ENCODE measurements at regions not wholly inside any gene's neighbourhood (a gene's known extent, or its start where the extent isn't known, plus 50 kb on each side); places are given as distances from the start of the nearest gene placed in this dataset.
A peak's percentile ranks its signal among the peaks of the same experiment; 100 is the strongest.

- peaks cover 5% of the 10 kb centered on the region for H3K27me3 ChIP-seq (ENCODE audit: insufficient read depth, low read length, poor library complexity)
- H3K9ac ChIP-seq (ENCODE audit: low read length) = no peak overlapping the region
- H3K23ac ChIP-seq (ENCODE audit: low read length) = no peak overlapping the region
- no peak overlapping the region for H2BK120ac ChIP-seq (ENCODE audit: low read depth, low read length)
- H3K79me1 ChIP-seq (ENCODE audit: low read length) = no peaks in the 10 kb centered on the region
- H2AK5ac ChIP-seq (ENCODE audit: low read length) = no peak overlapping the region
- H2BK5ac ChIP-seq (ENCODE audit: low read length) = no peak overlapping the region
- no peak overlapping the region for H3K4me2 ChIP-seq (ENCODE audit: low read length)
- H3K56ac ChIP-seq (ENCODE audit: low read length) = no peak overlapping the region
- H3K4me3 ChIP-seq (ENCODE audit: low read length) = no peak overlapping the region
- no peak overlapping the region for H3K27ac ChIP-seq (ENCODE audit: low read depth, low read length)
- WGBS (ENCODE audit: extremely low coverage, insufficient coverage, low lambda C conversion rate) = no CpG with 5 or more reads among the region's 4 CpGs
- no peak overlapping the region for H3K4ac ChIP-seq (ENCODE audit: low read depth, low read length)
- H3K36me3 ChIP-seq (ENCODE audit: control insufficient read depth, insufficient read depth, low read length) = no peaks in the 10 kb centered on the region
- no peak overlapping the region for H4K5ac ChIP-seq (ENCODE audit: low read length)
- H4K8ac ChIP-seq (ENCODE audit: low read depth, low read length) = no peak overlapping the region
- H3K18ac ChIP-seq (ENCODE audit: low read length) = no peak overlapping the region
- no peak for DNase-seq
- no peak overlapping the region for H2BK15ac ChIP-seq (replicated peaks; ENCODE audit: low read depth)
- H3K4me1 ChIP-seq (ENCODE audit: control insufficient read depth, low read depth, low read length) = no peaks in the 10 kb centered on the region
- H3K79me2 ChIP-seq (ENCODE audit: control insufficient read depth, insufficient read depth, low read length) = no peaks in the 10 kb centered on the region
Measured at GRCh38 chr1:39085174-39085573, 59.0 kb downstream of the NDUFS5 start.

DNA sequence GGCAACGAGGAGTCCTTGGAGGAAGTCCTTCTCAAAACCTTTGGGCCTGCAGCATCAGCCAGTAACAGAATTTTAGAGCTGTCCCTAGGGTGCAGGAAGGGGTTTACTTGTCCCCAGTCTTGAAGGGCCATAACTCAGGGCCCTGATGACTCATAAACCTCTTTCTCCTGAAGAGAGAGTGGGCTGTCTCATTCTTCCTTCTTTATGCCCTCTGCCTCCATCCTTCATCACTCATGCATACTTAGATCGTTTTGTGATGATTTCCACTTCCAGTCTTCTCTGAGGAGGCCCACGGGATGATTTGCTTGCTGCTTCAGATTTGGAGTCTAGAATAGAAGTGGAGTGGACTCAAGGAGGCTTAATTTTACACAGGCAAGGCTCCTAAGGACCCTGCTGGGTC is 60.2 kb downstream of the NDUFS5 start:
- Histone ChIP-seq H3K79me2 (ENCODE audit: control insufficient read depth, insufficient read depth, low read length) (no peaks in the 10 kb centered on the region), H3K9ac (ENCODE audit: low read length) (no peak overlapping the region), H2BK15ac (replicated peaks; ENCODE audit: low read depth) (no peak overlapping the region), H2BK5ac (ENCODE audit: low read length) (no peak overlapping the region), H3K56ac (ENCODE audit: low read length) (no peak overlapping the region), H3K4me2 (ENCODE audit: low read length) (no peak overlapping the region), H3K27me3 (ENCODE audit: insufficient read depth, low read length, poor library complexity) (peaks cover 2% of the 10 kb centered on the region), H3K18ac (ENCODE audit: low read length) (no peak overlapping the region), H3K79me1 (ENCODE audit: low read length) (no peaks in the 10 kb centered on the region), H3K36me3 (ENCODE audit: control insufficient read depth, insufficient read depth, low read length) (no peaks in the 10 kb centered on the region), H3K4ac (ENCODE audit: low read depth, low read length) (no peak overlapping the region), H2BK120ac (ENCODE audit: low read depth, low read length) (no peak overlapping the region), H3K4me1 (ENCODE audit: control insufficient read depth, low read depth, low read length) (no peaks in the 10 kb centered on the region), H3K4me3 (ENCODE audit: low read length) (no peak overlapping the region), H4K8ac (ENCODE audit: low read depth, low read length) (no peak overlapping the region), H3K23ac (ENCODE audit: low read length) (no peak overlapping the region), H2AK5ac (ENCODE audit: low read length) (no peak overlapping the region), H3K27ac (ENCODE audit: low read depth, low read length) (no peak overlapping the region), H4K5ac (ENCODE audit: low read length) (no peak overlapping the region)
- no peak for DNase-seq
- WGBS (ENCODE audit: extremely low coverage, insufficient coverage, low lambda C conversion rate) = no CpG with 5 or more reads among the region's 3 CpGs

- Histone ChIP-seq H3K9ac (ENCODE audit: low read length) (no peak overlapping the region), H4K8ac (ENCODE audit: low read depth, low read length) (no peak overlapping the region), H3K27me3 (ENCODE audit: insufficient read depth, low read length, poor library complexity) (peaks cover 2% of the 10 kb centered on the region), H3K36me3 (ENCODE audit: control insufficient read depth, insufficient read depth, low read length) (no peaks in the 10 kb centered on the region), H3K4ac (ENCODE audit: low read depth, low read length) (no peak overlapping the region), H3K4me2 (ENCODE audit: low read length) (no peak overlapping the region), H3K56ac (ENCODE audit: low read length) (no peak overlapping the region), H3K79me2 (ENCODE audit: control insufficient read depth, insufficient read depth, low read length) (no peaks in the 10 kb centered on the region), H3K4me1 (ENCODE audit: control insufficient read depth, low read depth, low read length) (no peaks in the 10 kb centered on the region), H2AK5ac (ENCODE audit: low read length) (no peak overlapping the region), H3K4me3 (ENCODE audit: low read length) (no peak overlapping the region), H3K79me1 (ENCODE audit: low read length) (no peaks in the 10 kb centered on the region), H2BK15ac (replicated peaks; ENCODE audit: low read depth) (no peak overlapping the region), H3K27ac (ENCODE audit: low read depth, low read length) (no peak overlapping the region), H2BK120ac (ENCODE audit: low read depth, low read length) (no peak overlapping the region), H4K5ac (ENCODE audit: low read length) (no peak overlapping the region), H3K23ac (ENCODE audit: low read length) (no peak overlapping the region), H3K18ac (ENCODE audit: low read length) (no peak overlapping the region), H2BK5ac (ENCODE audit: low read length) (no peak overlapping the region)
- no CpG with 5 or more reads among the region's 7 CpGs for WGBS (ENCODE audit: extremely low coverage, insufficient coverage, low lambda C conversion rate)
- DNase-seq = no peak
Measured at GRCh38 chr1:39086865-39087409, 60.8 kb downstream of the NDUFS5 start.

- Histone ChIP-seq H3K27ac (ENCODE audit: low read depth, low read length) (no peak overlapping the region), H2BK120ac (ENCODE audit: low read depth, low read length) (no peak overlapping the region), H3K79me2 (ENCODE audit: control insufficient read depth, insufficient read depth, low read length) (no peaks in the 10 kb centered on the region), H3K56ac (ENCODE audit: low read length) (no peak overlapping the region), H2AK5ac (ENCODE audit: low read length) (no peak overlapping the region), H2BK15ac (replicated peaks; ENCODE audit: low read depth) (no peak overlapping the region), H3K36me3 (ENCODE audit: control insufficient read depth, insufficient read depth, low read length) (no peaks in the 10 kb centered on the region), H3K4ac (ENCODE audit: low read depth, low read length) (no peak overlapping the region), H3K18ac (ENCODE audit: low read length) (no peak overlapping the region), H2BK5ac (ENCODE audit: low read length) (no peak overlapping the region), H4K8ac (ENCODE audit: low read depth, low read length) (no peak overlapping the region), H3K23ac (ENCODE audit: low read length) (no peak overlapping the region), H4K5ac (ENCODE audit: low read length) (no peak overlapping the region), H3K4me1 (ENCODE audit: control insufficient read depth, low read depth, low read length) (no peaks in the 10 kb centered on the region), H3K9ac (ENCODE audit: low read length) (no peak overlapping the region), H3K27me3 (ENCODE audit: insufficient read depth, low read length, poor library complexity) (peaks cover 2% of the 10 kb centered on the region), H3K4me3 (ENCODE audit: low read length) (no peak overlapping the region), H3K79me1 (ENCODE audit: low read length) (no peaks in the 10 kb centered on the region), H3K4me2 (ENCODE audit: low read length) (no peak overlapping the region)
- no peak for DNase-seq
- no CpG with 5 or more reads among the region's 3 CpGs for WGBS (ENCODE audit: extremely low coverage, insufficient coverage, low lambda C conversion rate)
Measured at GRCh38 chr1:39087435-39087834, 61.3 kb downstream of the NDUFS5 start.

DNA sequence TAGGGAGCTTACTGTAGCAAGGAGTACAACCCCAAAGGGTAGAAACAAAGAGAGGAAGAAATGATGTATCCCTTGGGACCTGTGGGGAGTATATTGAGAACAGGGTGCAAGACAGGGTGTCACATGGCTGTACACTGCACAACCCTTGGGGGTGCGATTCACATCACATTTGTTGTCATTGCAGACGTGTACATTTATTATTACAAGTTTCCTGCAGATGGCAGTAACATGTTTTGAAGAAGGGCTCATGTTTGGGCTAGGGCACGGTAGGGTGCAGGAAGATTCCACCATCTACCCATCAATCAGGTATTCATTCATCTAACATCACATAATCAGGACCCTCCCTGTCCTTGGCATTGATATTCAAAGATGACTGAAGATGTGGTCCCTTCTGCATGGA is 62.5 kb downstream of the NDUFS5 start:
- Histone ChIP-seq H4K5ac (ENCODE audit: low read length) (no peak overlapping the region), H3K4me2 (ENCODE audit: low read length) (no peak overlapping the region), H3K9ac (ENCODE audit: low read length) (no peak overlapping the region), H3K27me3 (ENCODE audit: insufficient read depth, low read length, poor library complexity) (no peaks in the 10 kb centered on the region), H3K27ac (ENCODE audit: low read depth, low read length) (no peak overlapping the region), H2AK5ac (ENCODE audit: low read length) (no peak overlapping the region), H2BK15ac (replicated peaks; ENCODE audit: low read depth) (no peak overlapping the region), H3K4ac (ENCODE audit: low read depth, low read length) (no peak overlapping the region), H3K56ac (ENCODE audit: low read length) (no peak overlapping the region), H3K79me1 (ENCODE audit: low read length) (no peaks in the 10 kb centered on the region), H3K4me1 (ENCODE audit: control insufficient read depth, low read depth, low read length) (no peaks in the 10 kb centered on the region), H2BK120ac (ENCODE audit: low read depth, low read length) (no peak overlapping the region), H4K8ac (ENCODE audit: low read depth, low read length) (no peak overlapping the region), H3K23ac (ENCODE audit: low read length) (no peak overlapping the region), H3K4me3 (ENCODE audit: low read length) (no peak overlapping the region), H3K18ac (ENCODE audit: low read length) (no peak overlapping the region), H3K79me2 (ENCODE audit: control insufficient read depth, insufficient read depth, low read length) (no peaks in the 10 kb centered on the region), H2BK5ac (ENCODE audit: low read length) (no peak overlapping the region), H3K36me3 (ENCODE audit: control insufficient read depth, insufficient read depth, low read length) (no peaks in the 10 kb centered on the region)
- DNase-seq = no peak
- WGBS (ENCODE audit: extremely low coverage, insufficient coverage, low lambda C conversion rate) = no CpG with 5 or more reads among the region's 3 CpGs

DNA sequence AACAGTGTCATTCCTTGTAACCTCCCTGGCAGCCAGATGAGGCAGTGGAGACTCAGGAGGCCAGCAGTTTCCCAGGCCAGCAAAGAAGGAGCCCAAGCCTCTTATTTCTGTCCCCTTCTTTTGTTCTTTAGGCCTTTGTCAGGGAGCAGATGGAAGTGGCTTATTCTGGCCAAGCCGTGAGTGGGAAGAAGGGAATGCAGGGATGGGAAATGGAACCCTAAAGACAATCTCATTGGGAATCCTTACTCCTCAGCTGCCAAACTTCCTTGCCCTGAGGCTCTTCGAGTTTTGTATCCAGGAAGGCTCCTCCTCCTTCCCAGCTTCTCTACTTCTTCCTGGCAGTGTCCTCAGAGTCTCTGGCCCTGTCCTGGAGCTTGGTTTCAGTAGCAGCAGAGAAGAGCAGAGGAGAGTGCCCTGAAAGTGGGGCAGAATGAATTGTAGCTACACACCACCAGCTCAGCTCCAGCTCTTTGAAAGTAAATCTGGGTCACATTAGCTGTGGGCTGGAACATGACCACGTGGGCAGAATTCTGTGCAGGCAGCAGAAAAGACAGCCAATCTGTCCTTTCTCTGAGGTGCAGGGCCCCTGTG is 63.9 kb downstream of the NDUFS5 start:
- Histone ChIP-seq H3K4me1 (ENCODE audit: control insufficient read depth, low read depth, low read length) (no peaks in the 10 kb centered on the region), H3K36me3 (ENCODE audit: control insufficient read depth, insufficient read depth, low read length) (no peaks in the 10 kb centered on the region), H3K18ac (ENCODE audit: low read length) (no peak overlapping the region), H2AK5ac (ENCODE audit: low read length) (no peak overlapping the region), H3K4ac (ENCODE audit: low read depth, low read length) (no peak overlapping the region), H3K56ac (ENCODE audit: low read length) (peak overlapping the region; percentile 43), H3K27ac (ENCODE audit: low read depth, low read length) (no peak overlapping the region), H3K4me2 (ENCODE audit: low read length) (no peak overlapping the region), H3K79me2 (ENCODE audit: control insufficient read depth, insufficient read depth, low read length) (no peaks in the 10 kb centered on the region), H3K9ac (ENCODE audit: low read length) (no peak overlapping the region), H3K27me3 (ENCODE audit: insufficient read depth, low read length, poor library complexity) (no peaks in the 10 kb centered on the region), H2BK120ac (ENCODE audit: low read depth, low read length) (no peak overlapping the region), H2BK5ac (ENCODE audit: low read length) (no peak overlapping the region), H3K4me3 (ENCODE audit: low read length) (no peak overlapping the region), H3K79me1 (ENCODE audit: low read length) (no peaks in the 10 kb centered on the region), H3K23ac (ENCODE audit: low read length) (no peak overlapping the region), H2BK15ac (replicated peaks; ENCODE audit: low read depth) (no peak overlapping the region), H4K8ac (ENCODE audit: low read depth, low read length) (no peak overlapping the region), H4K5ac (ENCODE audit: low read length) (no peak overlapping the region)
- DNase-seq = no peak
- WGBS (ENCODE audit: extremely low coverage, insufficient coverage, low lambda C conversion rate) = no CpG with 5 or more reads among the region's 3 CpGs
